Spleen (tissue), 7 donors: ENCODE measurements at regions not wholly inside any gene's neighbourhood (a gene's known extent, or its start where the extent isn't known, plus 50 kb on each side); places are given as distances from the start of the nearest gene placed in this dataset.

Experiments used
- POLR2A ChIP-seq, 3 donors: fragments of 450-650 bp; IDR thresholded peaks; one replicate each; pipeline ENCODE4 v1.5.1; 2017; ENCODE audit warnings: antibody characterized with exemption in 3 of 3, mild to moderate bottlenecking in 1 of 3
- TF ChIP-seq, protein P1 (sequence below), 11 experiments: fragments of 200-600 bp in 7 of 11; fragments of 450-650 bp in 4 of 11; sonication (generic) in 4 of 11; IDR thresholded peaks in 8 of 11; conservative IDR thresholded peaks in 3 of 11; 1 replicate in 7 of 11; 2 replicates in 4 of 11; pipeline versions ENCODE4 v1.4.0 to v1.8.0; 2016 to 2021; ENCODE audit warnings: antibody characterized with exemption in 11 of 11, inconsistent platforms in 4 of 11, mild to moderate bottlenecking in 1 of 11
- donor health status: DM: no; HTN: no; CAD: no; lungs with moderate emphysema.
- donor health status: DM: no; HTN: no; CAD: no.
- donor health status: DM: no; HTN: no; CAD: no.

DNA sequence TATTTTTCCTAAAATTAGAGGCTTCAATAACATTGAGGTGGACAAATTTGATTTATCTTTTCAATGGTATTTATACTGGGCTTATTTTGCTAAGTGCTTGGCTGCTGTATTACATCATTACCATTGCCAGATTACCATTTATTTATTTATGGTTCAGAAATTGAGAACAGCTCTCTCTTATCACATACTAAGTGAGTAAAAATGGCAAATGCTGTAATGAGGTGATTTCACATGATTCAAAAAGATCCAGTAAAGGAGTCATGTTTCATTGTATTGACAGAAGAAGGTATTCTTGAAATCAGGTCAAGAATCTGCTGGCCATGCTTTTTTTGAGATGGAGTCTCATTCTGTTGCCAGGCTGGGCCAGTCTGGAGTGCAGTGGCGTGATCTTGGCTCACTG lies 322.6 kb downstream of the KIF20B start:
- TF ChIP-seq, protein P1, sequence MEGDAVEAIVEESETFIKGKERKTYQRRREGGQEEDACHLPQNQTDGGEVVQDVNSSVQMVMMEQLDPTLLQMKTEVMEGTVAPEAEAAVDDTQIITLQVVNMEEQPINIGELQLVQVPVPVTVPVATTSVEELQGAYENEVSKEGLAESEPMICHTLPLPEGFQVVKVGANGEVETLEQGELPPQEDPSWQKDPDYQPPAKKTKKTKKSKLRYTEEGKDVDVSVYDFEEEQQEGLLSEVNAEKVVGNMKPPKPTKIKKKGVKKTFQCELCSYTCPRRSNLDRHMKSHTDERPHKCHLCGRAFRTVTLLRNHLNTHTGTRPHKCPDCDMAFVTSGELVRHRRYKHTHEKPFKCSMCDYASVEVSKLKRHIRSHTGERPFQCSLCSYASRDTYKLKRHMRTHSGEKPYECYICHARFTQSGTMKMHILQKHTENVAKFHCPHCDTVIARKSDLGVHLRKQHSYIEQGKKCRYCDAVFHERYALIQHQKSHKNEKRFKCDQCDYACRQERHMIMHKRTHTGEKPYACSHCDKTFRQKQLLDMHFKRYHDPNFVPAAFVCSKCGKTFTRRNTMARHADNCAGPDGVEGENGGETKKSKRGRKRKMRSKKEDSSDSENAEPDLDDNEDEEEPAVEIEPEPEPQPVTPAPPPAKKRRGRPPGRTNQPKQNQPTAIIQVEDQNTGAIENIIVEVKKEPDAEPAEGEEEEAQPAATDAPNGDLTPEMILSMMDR (IDR thresholded peaks at IDR 0.05 in 8 of 11, conservative IDR thresholded peaks at IDR 0.05 in 3 of 11) = no peak
- no peak for TF ChIP-seq POLR2A (IDR thresholded peaks at IDR 0.05)
